Brain microvascular endothelial cell (primary cell): ENCODE measurements at regions not wholly inside any gene's neighbourhood (a gene's known extent, or its start where the extent isn't known, plus 50 kb on each side); places are given as distances from the start of the nearest gene placed in this dataset.

Source experiments
- DNase-seq: peaks from one replicate; pipeline ENCODE4 v3.0.0-alpha.2; 2020
- H3K27ac ChIP-seq: fragments of 250-450 bp; sonication (Bioruptor Pico); 2 replicates; pipeline ENCODE4 v1.5.1; 2020; ENCODE audit warnings: mild to moderate bottlenecking, moderate library complexity
- H3K27me3 ChIP-seq: fragments of 250-450 bp; sonication (Bioruptor Pico); replicated peaks from 2 replicates; pipeline ENCODE4 v1.5.1; 2020; ENCODE audit warnings: mild to moderate bottlenecking
- H3K36me3 ChIP-seq: fragments of 250-450 bp; sonication (Bioruptor Pico); replicated peaks from 2 replicates; pipeline ENCODE4 v1.5.1; 2020; ENCODE audit warnings: mild to moderate bottlenecking
- H3K4me3 ChIP-seq: 2 replicates; pipeline ENCODE4 v1.5.1; 2011; ENCODE audit warnings: low read depth, mild to moderate bottlenecking, control low read depth, low read length, moderate library complexity
- CTCF ChIP-seq: IDR thresholded peaks from 2 replicates; pipeline ENCODE4 v1.5.1; 2011; ENCODE audit warnings: low read depth, mild to moderate bottlenecking, moderate library complexity, low read length, control low read depth, inconsistent platforms; ENCODE audit errors: missing control alignments
- in situ Hi-C: cut with HindIII; loops from 2 replicates; pipeline ENCODE4 v1.10.0; 2017; ENCODE audit warnings: low sequenced_read_pairs, low pct_ligation_motif_present

- no peaks in the 10 kb centered on the region for H3K27me3 ChIP-seq
- in situ Hi-C loops, result no loop called here
- no peak overlapping the region for H3K4me3 ChIP-seq
- no peak for TF ChIP-seq CTCF
- DNase-seq, result no peak
- H3K27ac ChIP-seq, result no peak overlapping the region
- H3K36me3 ChIP-seq, result no peaks in the 10 kb centered on the region
These were observed 177.9 kb downstream of the BLID start for GRCh38 chr11:121938076-121938475.

GRCh38 chr11:121936781-121937447, 179.1 kb downstream of the BLID start:
- no peak for TF ChIP-seq CTCF
- Histone ChIP-seq H3K36me3 (no peaks in the 10 kb centered on the region), H3K27me3 (no peaks in the 10 kb centered on the region), H3K27ac (peak overlapping the region; percentile 50), H3K4me3 (no peak overlapping the region)
- DNase-seq, result peak; percentile 31
- in situ Hi-C loops, result no loop called here

- Histone ChIP-seq H3K27me3 (no peaks in the 10 kb centered on the region), H3K27ac (peak overlapping the region; percentile 50), H3K36me3 (no peaks in the 10 kb centered on the region), H3K4me3 (no peak overlapping the region)
- no peak for TF ChIP-seq CTCF
- no peak for DNase-seq
- in situ Hi-C loops, result no loop called here
These were observed 179.6 kb downstream of the BLID start for GRCh38 chr11:121936370-121936769.

DNA sequence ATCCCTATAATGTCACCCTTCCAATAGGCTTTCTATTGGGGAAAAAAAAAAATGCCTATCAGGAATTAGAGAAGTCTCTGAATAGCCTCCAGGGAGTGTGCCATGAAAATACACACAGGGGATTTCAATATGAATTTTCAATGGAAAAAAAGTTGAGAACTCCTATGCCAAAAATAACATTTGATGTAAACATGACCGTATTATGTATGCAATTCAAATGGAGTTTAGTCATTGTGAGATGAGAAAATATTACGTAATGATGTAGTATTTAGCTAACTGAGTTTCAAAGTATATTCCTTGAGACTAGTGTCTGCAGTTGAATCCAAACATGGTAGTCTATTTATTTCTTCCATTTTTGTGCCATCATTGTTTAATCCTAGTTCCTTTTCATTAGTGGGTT, 182.3 kb downstream of the BLID start:
- Histone ChIP-seq H3K36me3 (no peaks in the 10 kb centered on the region), H3K4me3 (no peak overlapping the region), H3K27ac (no peak overlapping the region), H3K27me3 (no peaks in the 10 kb centered on the region)
- no peak for DNase-seq
- in situ Hi-C loops, result no loop called here
- no peak for TF ChIP-seq CTCF

DNA sequence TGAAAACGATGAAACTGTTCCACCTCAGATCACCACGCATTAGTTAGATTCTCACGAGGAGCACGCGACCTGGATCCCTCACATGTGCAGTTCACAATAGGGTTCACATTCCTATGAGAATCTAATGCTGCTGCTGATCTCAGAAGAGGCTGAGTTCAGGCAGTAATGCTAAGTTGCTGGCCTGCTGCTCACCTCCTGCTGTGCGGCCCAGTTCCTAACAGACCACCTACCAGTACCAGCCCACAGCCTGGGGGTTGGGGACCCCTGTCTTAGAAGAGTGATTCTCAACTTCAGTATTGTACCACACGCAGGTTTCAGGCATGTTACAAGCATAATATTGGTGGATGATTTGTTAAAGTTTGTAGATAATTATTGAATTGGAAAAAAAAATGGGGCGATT, 182.7 kb downstream of the BLID start:
- Histone ChIP-seq H3K27me3 (no peaks in the 10 kb centered on the region), H3K27ac (no peak overlapping the region), H3K4me3 (no peak overlapping the region), H3K36me3 (no peaks in the 10 kb centered on the region)
- no peak for DNase-seq
- no peak for TF ChIP-seq CTCF
- in situ Hi-C loops, result no loop called here

DNA sequence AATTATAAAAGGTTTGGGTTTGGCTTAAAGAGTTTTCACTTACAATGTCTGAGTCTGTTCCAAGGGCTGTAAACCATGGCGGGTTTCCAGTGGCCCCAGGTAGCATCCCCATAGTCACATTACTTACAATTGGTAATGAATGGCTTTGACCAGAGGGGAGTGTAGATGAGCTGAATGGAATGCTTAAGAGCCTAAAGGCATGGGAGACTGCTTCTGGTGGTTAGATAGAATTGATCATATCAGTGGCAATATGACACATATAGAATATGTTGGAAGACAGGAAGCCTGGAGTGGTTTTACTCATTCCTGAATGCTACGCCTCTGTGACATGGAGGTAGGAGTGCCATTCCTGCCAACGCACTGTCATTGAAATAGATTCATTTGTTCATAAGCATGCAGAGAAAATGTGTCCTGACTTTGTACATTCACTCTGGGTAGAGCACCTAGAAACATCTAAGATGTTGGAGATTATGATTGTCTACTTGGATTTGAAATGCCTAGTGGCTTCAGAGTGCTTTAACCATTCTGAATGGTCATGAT, 183.3 kb downstream of the BLID start:
- in situ Hi-C loops, result no loop called here
- Histone ChIP-seq H3K36me3 (no peaks in the 10 kb centered on the region), H3K4me3 (no peak overlapping the region), H3K27me3 (no peaks in the 10 kb centered on the region), H3K27ac (no peak overlapping the region)
- TF ChIP-seq CTCF, result no peak
- no peak for DNase-seq
